ENCODE measurements at regions not wholly inside any gene's neighbourhood (a gene's known extent, or its start where the extent isn't known, plus 50 kb on each side); places are given as distances from the start of the nearest gene placed in this dataset.

DNA sequence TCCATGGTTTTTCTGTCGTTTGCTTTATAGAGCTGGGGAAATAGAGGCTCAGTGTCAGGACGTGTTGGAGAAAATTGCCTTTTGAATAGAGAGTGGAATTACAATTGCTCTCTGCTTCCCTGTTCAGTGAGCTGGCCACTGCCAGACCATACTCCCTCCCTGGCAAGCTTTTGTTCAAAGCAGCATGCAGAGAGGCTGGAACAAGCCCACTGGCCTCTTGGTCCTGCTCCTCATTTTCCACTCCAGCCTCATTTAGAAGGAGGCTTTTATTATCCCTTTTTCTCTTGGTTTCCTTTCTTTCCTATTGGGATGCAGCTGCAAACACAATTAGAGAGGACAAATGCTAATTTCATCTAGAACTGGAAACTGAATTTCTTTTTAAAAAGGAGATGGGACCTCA, 302.2 kb upstream of the PODXL start:
- no peak for DNase-seq (ENCODE audit: low read depth, low spot score)
- H3K27me3 ChIP-seq (ENCODE audit: insufficient read depth, insufficient read length) = no peaks in the 10 kb centered on the region
- no peak overlapping the region for H3K4me3 ChIP-seq (ENCODE audit: insufficient read length, low read depth)
- H3K36me3 ChIP-seq (ENCODE audit: insufficient read depth, insufficient read length, low read length) = no peaks in the 10 kb centered on the region
- peaks cover 6% of the 10 kb centered on the region; the same call in 1 of the 2 replicates for H3K9me3 ChIP-seq (ENCODE audit: insufficient read depth, low read length)
- TF ChIP-seq SUZ12 (IDR thresholded peaks at IDR 0.05; ENCODE audit: extremely low read depth, insufficient read depth, insufficient read length) = no peak
- TF ChIP-seq YY1 (IDR thresholded peaks at IDR 0.05; ENCODE audit: insufficient read depth, insufficient read length) = no peak
- no peak for TF ChIP-seq ZNF274 (IDR thresholded peaks at IDR 0.05; ENCODE audit: low read depth, low read length)
- no peaks in the 10 kb centered on the region for H3K4me1 ChIP-seq (ENCODE audit: insufficient read depth, insufficient read length)
- no peak overlapping the region for H3K9ac ChIP-seq (ENCODE audit: insufficient read length, low read depth)

GRCh38 chr7:131849472-131849871, 293.0 kb upstream of the PODXL start:
- Histone ChIP-seq H3K4me3 (ENCODE audit: insufficient read length, low read depth) (no peak overlapping the region), H3K27me3 (ENCODE audit: insufficient read depth, insufficient read length) (no peaks in the 10 kb centered on the region), H3K9ac (ENCODE audit: insufficient read length, low read depth) (no peak overlapping the region), H3K4me1 (ENCODE audit: insufficient read depth, insufficient read length) (no peaks in the 10 kb centered on the region), H3K36me3 (ENCODE audit: insufficient read depth, insufficient read length, low read length) (no peaks in the 10 kb centered on the region), H3K9me3 (ENCODE audit: insufficient read depth, low read length) (peaks cover 6% of the 10 kb centered on the region; the same call in 1 of the 2 replicates)
- TF ChIP-seq ZNF274 (IDR thresholded peaks at IDR 0.05; ENCODE audit: low read depth, low read length) = no peak
- no peak for DNase-seq (ENCODE audit: low read depth, low spot score)

- H3K4me1 ChIP-seq (ENCODE audit: insufficient read depth, insufficient read length) = peaks cover 2% of the 10 kb centered on the region
- TF ChIP-seq SUZ12 (IDR thresholded peaks at IDR 0.05; ENCODE audit: extremely low read depth, insufficient read depth, insufficient read length) (no peak), YY1 (IDR thresholded peaks at IDR 0.05; ENCODE audit: insufficient read depth, insufficient read length) (no peak), ZNF274 (IDR thresholded peaks at IDR 0.05; ENCODE audit: low read depth, low read length) (no peak)
- H3K36me3 ChIP-seq (ENCODE audit: insufficient read depth, insufficient read length, low read length) = no peaks in the 10 kb centered on the region
- no peak overlapping the region for H3K9ac ChIP-seq (ENCODE audit: insufficient read length, low read depth)
- no peak for DNase-seq (ENCODE audit: low read depth, low spot score)
- H3K27me3 ChIP-seq (ENCODE audit: insufficient read depth, insufficient read length) = no peaks in the 10 kb centered on the region
- peaks cover under 1% of the 10 kb centered on the region; the same call in 1 of the 2 replicates for H3K9me3 ChIP-seq (ENCODE audit: insufficient read depth, low read length)
- no peak overlapping the region for H3K4me3 ChIP-seq (ENCODE audit: insufficient read length, low read depth)
These were observed 291.6 kb upstream of the PODXL start for GRCh38 chr7:131848033-131848432.

DNA sequence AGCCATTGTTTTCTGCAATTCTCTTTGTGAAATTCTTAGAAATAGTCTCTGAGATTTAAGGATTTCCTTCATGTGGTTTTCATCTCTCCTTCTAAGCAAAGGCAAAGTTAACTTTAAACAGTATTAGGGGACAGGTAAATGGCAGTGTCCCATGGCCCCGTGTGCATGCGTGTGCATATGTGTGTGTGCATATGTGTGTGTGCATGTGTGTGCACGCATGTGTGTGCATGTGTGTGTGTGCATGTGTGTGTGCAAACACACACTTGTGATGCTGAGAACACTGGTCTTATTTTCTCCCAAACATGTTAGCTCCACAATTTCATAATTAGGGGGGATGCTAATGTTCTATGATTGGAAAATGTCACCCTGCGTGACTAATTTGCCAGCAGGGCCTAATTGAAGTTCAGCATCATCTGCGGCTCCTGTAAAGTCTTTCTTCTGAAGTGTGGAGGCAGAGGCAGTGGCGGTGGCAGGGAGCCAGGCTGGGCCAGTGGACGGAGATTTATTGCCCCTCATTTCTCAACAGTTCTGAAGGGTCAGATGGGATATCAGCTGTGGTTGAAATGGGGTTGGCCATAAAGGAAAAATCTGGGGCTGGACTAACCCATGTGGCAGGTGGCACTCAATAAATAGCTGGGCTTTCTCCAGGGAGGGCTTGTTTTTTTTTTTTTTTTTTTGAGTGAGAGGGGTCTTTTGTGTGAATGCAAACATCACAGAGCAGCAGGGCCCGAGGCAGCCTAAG, 289.3 kb upstream of the PODXL start:
- no peaks in the 10 kb centered on the region for H3K27me3 ChIP-seq (ENCODE audit: insufficient read depth, insufficient read length)
- no peak for DNase-seq (ENCODE audit: low read depth, low spot score)

DNA sequence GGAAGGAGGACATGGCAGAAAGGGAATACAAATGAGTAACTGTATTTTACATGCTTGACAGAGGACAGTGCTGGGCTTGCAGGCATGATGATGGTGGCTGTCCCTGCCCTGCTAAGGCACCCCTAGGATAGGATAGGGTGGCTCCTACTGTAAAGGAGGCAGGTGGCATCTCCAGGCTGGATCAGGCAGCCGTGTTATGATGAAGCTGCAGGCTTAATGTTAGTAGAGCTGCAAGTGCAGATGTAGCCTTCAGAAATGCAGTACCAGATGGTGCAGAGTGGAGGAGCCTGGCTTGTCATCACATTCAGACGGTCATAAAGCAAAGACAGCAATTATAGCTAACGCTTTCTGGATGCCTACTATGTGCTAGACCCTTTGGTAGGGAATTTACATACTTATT, 287.9 kb upstream of the PODXL start:
- no peak overlapping the region for H3K9ac ChIP-seq (ENCODE audit: insufficient read length, low read depth)
- no peaks in the 10 kb centered on the region for H3K27me3 ChIP-seq (ENCODE audit: insufficient read depth, insufficient read length)
- H3K4me3 ChIP-seq (ENCODE audit: insufficient read length, low read depth) = no peak overlapping the region
- TF ChIP-seq YY1 (IDR thresholded peaks at IDR 0.05; ENCODE audit: insufficient read depth, insufficient read length) = no peak
- TF ChIP-seq ZNF274 (IDR thresholded peaks at IDR 0.05; ENCODE audit: low read depth, low read length) = no peak
- no peak for TF ChIP-seq SUZ12 (IDR thresholded peaks at IDR 0.05; ENCODE audit: extremely low read depth, insufficient read depth, insufficient read length)
- H3K9me3 ChIP-seq (ENCODE audit: insufficient read depth, low read length) = no peaks in the 10 kb centered on the region
- peaks cover 2% of the 10 kb centered on the region for H3K4me1 ChIP-seq (ENCODE audit: insufficient read depth, insufficient read length)
- DNase-seq (ENCODE audit: low read depth, low spot score) = no peak
- H3K36me3 ChIP-seq (ENCODE audit: insufficient read depth, insufficient read length, low read length) = no peaks in the 10 kb centered on the region

More for the DNA sequence above, 289.3 kb upstream of the PODXL start:
- Histone ChIP-seq H3K9ac (ENCODE audit: insufficient read length, low read depth) (no peak overlapping the region), H3K9me3 (ENCODE audit: insufficient read depth, low read length) (no peaks in the 10 kb centered on the region), H3K4me1 (ENCODE audit: insufficient read depth, insufficient read length) (peaks cover 2% of the 10 kb centered on the region), H3K4me3 (ENCODE audit: insufficient read length, low read depth) (no peak overlapping the region), H3K36me3 (ENCODE audit: insufficient read depth, insufficient read length, low read length) (no peaks in the 10 kb centered on the region)
- no peak for TF ChIP-seq ZNF274 (IDR thresholded peaks at IDR 0.05; ENCODE audit: low read depth, low read length)
- TF ChIP-seq SUZ12 (IDR thresholded peaks at IDR 0.05; ENCODE audit: extremely low read depth, insufficient read depth, insufficient read length) = no peak
- TF ChIP-seq YY1 (IDR thresholded peaks at IDR 0.05; ENCODE audit: insufficient read depth, insufficient read length) = no peak

- H3K4me3 ChIP-seq (ENCODE audit: insufficient read length, low read depth) = no peak overlapping the region
- DNase-seq (ENCODE audit: low read depth, low spot score) = no peak
- H3K4me1 ChIP-seq (ENCODE audit: insufficient read depth, insufficient read length) = peaks cover 2% of the 10 kb centered on the region
These were observed 287.5 kb upstream of the PODXL start for GRCh38 chr7:131843898-131844331.

DNA sequence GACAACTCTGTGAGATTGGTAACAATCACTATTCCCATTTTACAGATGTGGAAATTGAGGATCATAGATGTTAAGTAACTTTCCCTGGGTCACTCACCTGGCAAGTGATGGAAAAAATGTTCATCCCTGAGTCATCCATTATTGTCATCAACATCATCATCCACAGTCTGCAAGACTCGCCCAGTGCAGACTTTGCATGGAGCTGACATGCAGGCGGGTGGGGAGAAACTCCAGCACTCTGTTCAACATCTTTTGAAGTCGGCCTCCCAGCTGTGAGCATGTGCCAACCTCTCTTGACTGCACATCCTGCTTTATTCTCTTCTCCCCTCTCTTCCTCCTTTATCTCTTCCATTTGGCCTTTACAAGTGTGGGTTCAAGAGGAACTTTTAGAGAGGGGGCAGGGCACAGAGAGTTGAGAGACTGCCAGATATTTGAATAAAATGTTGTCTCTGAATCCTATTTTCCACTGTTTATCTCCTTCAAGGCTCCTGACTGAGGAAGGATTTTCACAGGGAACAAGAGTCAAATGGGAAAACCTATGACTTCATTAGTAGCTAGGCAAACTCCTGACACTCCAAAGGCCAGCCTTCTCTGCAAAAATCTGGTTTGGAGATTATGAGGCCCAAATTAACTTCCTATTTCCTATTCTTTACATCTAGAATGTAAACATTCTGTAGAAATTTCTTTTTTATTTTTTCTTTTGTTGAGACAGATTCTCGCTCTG, 283.7 kb upstream of the PODXL start:
- TF ChIP-seq SUZ12 (IDR thresholded peaks at IDR 0.05; ENCODE audit: extremely low read depth, insufficient read depth, insufficient read length) (no peak), ZNF274 (IDR thresholded peaks at IDR 0.05; ENCODE audit: low read depth, low read length) (no peak), YY1 (IDR thresholded peaks at IDR 0.05; ENCODE audit: insufficient read depth, insufficient read length) (no peak)
- no peak for DNase-seq (ENCODE audit: low read depth, low spot score)
- Histone ChIP-seq H3K27me3 (ENCODE audit: insufficient read depth, insufficient read length) (no peaks in the 10 kb centered on the region), H3K4me1 (ENCODE audit: insufficient read depth, insufficient read length) (peaks cover 2% of the 10 kb centered on the region), H3K4me3 (ENCODE audit: insufficient read length, low read depth) (no peak overlapping the region), H3K9ac (ENCODE audit: insufficient read length, low read depth) (no peak overlapping the region), H3K36me3 (ENCODE audit: insufficient read depth, insufficient read length, low read length) (no peaks in the 10 kb centered on the region), H3K9me3 (ENCODE audit: insufficient read depth, low read length) (no peaks in the 10 kb centered on the region)

More at GRCh38 chr7:131843898-131844331, 287.5 kb upstream of the PODXL start:
- Histone ChIP-seq H3K9ac (ENCODE audit: insufficient read length, low read depth) (no peak overlapping the region), H3K36me3 (ENCODE audit: insufficient read depth, insufficient read length, low read length) (no peaks in the 10 kb centered on the region), H3K27me3 (ENCODE audit: insufficient read depth, insufficient read length) (no peaks in the 10 kb centered on the region), H3K9me3 (ENCODE audit: insufficient read depth, low read length) (no peaks in the 10 kb centered on the region)
- TF ChIP-seq ZNF274 (IDR thresholded peaks at IDR 0.05; ENCODE audit: low read depth, low read length) (no peak), SUZ12 (IDR thresholded peaks at IDR 0.05; ENCODE audit: extremely low read depth, insufficient read depth, insufficient read length) (no peak), YY1 (IDR thresholded peaks at IDR 0.05; ENCODE audit: insufficient read depth, insufficient read length) (no peak)

Measured in NT2/D1 (cell line).